ENCODE measurements at regions not wholly inside any gene's neighbourhood (a gene's known extent, or its start where the extent isn't known, plus 50 kb on each side); places are given as distances from the start of the nearest gene placed in this dataset.

DNA sequence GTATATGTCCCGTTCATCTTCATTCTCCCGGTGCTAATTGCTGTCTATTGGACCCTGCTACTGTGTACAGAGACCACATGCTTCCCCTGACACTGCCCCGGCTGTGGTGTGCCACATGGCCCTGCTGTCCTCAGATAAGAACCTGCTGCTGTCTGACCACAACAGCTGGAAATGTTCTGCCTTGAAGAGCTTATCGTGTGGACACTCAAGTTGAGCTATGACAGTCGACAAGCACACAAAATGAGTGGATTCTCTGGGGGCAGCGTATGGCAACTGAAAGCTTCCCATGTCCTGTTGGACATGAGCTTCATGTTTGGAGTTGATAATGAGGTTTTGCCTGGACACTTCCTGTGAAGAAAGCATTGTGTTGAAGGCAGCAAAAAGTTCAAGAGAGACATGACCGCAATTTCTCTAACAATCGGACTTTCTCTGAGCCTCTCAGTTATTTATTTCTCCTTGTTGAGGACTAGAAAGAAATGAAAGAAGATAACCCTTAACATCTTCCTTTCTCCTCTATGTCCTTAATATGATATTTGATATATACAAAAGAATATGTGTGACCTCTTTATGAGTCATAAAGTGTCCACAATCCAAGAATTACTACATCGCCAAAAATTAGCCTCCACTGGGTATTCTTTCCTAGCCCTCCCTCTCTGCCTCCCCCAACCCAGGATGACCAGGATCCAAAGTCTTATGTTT lies 187.1 kb upstream of the TCF21 start:
- TF ChIP-seq, protein P1, sequence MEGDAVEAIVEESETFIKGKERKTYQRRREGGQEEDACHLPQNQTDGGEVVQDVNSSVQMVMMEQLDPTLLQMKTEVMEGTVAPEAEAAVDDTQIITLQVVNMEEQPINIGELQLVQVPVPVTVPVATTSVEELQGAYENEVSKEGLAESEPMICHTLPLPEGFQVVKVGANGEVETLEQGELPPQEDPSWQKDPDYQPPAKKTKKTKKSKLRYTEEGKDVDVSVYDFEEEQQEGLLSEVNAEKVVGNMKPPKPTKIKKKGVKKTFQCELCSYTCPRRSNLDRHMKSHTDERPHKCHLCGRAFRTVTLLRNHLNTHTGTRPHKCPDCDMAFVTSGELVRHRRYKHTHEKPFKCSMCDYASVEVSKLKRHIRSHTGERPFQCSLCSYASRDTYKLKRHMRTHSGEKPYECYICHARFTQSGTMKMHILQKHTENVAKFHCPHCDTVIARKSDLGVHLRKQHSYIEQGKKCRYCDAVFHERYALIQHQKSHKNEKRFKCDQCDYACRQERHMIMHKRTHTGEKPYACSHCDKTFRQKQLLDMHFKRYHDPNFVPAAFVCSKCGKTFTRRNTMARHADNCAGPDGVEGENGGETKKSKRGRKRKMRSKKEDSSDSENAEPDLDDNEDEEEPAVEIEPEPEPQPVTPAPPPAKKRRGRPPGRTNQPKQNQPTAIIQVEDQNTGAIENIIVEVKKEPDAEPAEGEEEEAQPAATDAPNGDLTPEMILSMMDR (IDR thresholded peaks at IDR 0.05), result no peak
- no peak for TF ChIP-seq POLR2A (IDR thresholded peaks at IDR 0.05)

All from adrenal gland (tissue), 5 donors.